Thymus (tissue), 11 donors: ENCODE measurements at regions not wholly inside any gene's neighbourhood (a gene's known extent, or its start where the extent isn't known, plus 50 kb on each side); places are given as distances from the start of the nearest gene placed in this dataset.

Experiments
- DNase-seq, 9 donors: peaks; one replicate each; pipeline ENCODE4 v3.0.0-alpha.2; 2013; ENCODE audit warnings: low spot score in 9 of 9, low read depth in 6 of 9, missing footprints in 1 of 9
- H3K27ac ChIP-seq, 2 donors: one replicate each; pipeline ENCODE4 v1.5.1; 2013; ENCODE audit warnings: control low read depth in 1 of 2, low read depth in 1 of 2, low read length in 1 of 2, mild to moderate bottlenecking in 1 of 2, moderate library complexity in 1 of 2
- H3K27me3 ChIP-seq, 2 donors: one replicate each; pipeline ENCODE4 v1.5.1; 2013; ENCODE audit warnings: low read length in 1 of 2; ENCODE audit not compliant: control insufficient read depth in 2 of 2, insufficient read depth in 1 of 2
- H3K36me3 ChIP-seq, 2 donors: one replicate each; pipeline ENCODE4 v1.5.1; 2013; ENCODE audit warnings: low read length in 1 of 2, mild to moderate bottlenecking in 1 of 2, moderate library complexity in 1 of 2; ENCODE audit not compliant: control insufficient read depth in 2 of 2, insufficient read depth in 2 of 2
- H3K4me1 ChIP-seq, 2 donors: one replicate each; pipeline ENCODE4 v1.5.1; 2013; ENCODE audit warnings: low read length in 2 of 2; ENCODE audit not compliant: control insufficient read depth in 2 of 2, insufficient read depth in 2 of 2
- H3K4me3 ChIP-seq, 2 donors: one replicate each; pipeline ENCODE4 v1.5.1; 2013; ENCODE audit warnings: low read length in 2 of 2, control low read depth in 1 of 2, mild to moderate bottlenecking in 1 of 2
- H3K9me3 ChIP-seq, 2 donors: one replicate each; pipeline ENCODE4 v1.5.1; 2013; ENCODE audit warnings: low read length in 1 of 2, mild to moderate bottlenecking in 1 of 2; ENCODE audit not compliant: control insufficient read depth in 2 of 2, insufficient read depth in 1 of 2
- WGBS: extraction: QIAGEN DNeasy Blood & Tissue Kit; methylation state at CpG from one replicate; pipeline ENCODE4 v1.1.7; 2013; 5-methylcytosine and 5-hydroxymethylcytosine counted together
- donor health status: healthy.

DNA sequence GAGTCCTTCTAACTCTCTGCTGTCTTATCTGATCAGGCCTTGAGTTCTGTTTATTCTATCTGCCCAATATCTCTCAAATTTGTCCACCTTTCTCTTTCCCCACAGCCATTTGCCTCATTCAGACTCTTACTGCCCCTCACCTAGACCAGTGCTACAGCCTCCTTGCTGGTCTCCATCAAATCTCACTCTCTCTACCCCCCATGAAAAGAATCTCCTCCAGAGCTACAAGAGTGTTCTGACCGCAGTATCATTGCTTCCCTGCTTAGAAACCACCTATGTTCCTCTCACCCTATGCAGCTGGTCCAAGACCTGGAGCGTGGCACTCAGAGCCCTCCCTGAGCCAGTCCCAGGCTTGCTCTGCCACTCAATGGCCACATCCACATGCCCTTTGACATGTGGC is 231.0 kb upstream of the JUN start:
- H3K36me3 ChIP-seq: no peaks in the 10 kb centered on the region
- no peak for DNase-seq
- no peaks in the 10 kb centered on the region for H3K9me3 ChIP-seq
- no peaks in the 10 kb centered on the region for H3K27me3 ChIP-seq
- H3K4me1 ChIP-seq: peaks cover 0 to 25% of the 10 kb centered on the region in 2 donors
- H3K4me3 ChIP-seq: no peak overlapping the region
- WGBS: 100% methylated on average over 2 of the region's 2 CpGs
- H3K27ac ChIP-seq: no peak overlapping the region

- no peaks in the 10 kb centered on the region for H3K36me3 ChIP-seq
- no peaks in the 10 kb centered on the region for H3K27me3 ChIP-seq
- H3K27ac ChIP-seq: peak overlapping the region in 1 of 2 donors; percentile 50
- no peak for DNase-seq
- WGBS: 76% methylated on average over 4 of the region's 4 CpGs
- H3K4me1 ChIP-seq: peaks cover 5 to 34% of the 10 kb centered on the region in 2 donors
- H3K9me3 ChIP-seq: no peaks in the 10 kb centered on the region
- no peak overlapping the region for H3K4me3 ChIP-seq
Measured at GRCh38 chr1:59015708-59016107, 231.9 kb upstream of the JUN start.

DNA sequence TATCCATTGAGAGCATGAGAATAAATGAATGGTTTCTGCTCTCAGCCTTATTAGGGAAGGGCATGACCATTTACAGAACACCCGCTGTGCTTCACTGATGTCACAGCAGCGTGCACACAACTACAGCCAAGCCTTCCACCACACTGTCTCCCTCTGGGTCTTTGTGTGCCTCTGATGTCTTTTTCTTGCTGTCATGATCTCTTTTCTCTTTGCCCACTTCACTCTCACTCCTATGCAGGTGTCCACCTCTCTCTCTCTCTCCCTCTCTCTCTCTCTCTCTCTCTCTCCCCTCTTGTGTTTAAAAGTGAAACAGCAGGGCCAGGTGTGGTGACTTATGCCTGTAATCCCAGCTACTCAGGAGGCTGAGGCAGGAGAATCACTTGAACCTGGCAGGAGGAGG is 232.5 kb upstream of the JUN start:
- DNase-seq: peak in 1 of 9 donors; percentile 31
- H3K36me3 ChIP-seq: no peaks in the 10 kb centered on the region
- H3K9me3 ChIP-seq: no peaks in the 10 kb centered on the region
- peak overlapping the region in 1 of 2 donors; percentile 50 for H3K27ac ChIP-seq
- H3K4me3 ChIP-seq: no peak overlapping the region
- H3K4me1 ChIP-seq: peaks cover 5 to 37% of the 10 kb centered on the region in 2 donors
- H3K27me3 ChIP-seq: no peaks in the 10 kb centered on the region
- 87% methylated on average over 2 of the region's 2 CpGs for WGBS

- Histone ChIP-seq H3K4me1 (peaks cover 5 to 37% of the 10 kb centered on the region in 2 donors), H3K27ac (no peak overlapping the region), H3K36me3 (no peaks in the 10 kb centered on the region), H3K27me3 (no peaks in the 10 kb centered on the region), H3K9me3 (no peaks in the 10 kb centered on the region), H3K4me3 (no peak overlapping the region)
- no peak for DNase-seq
- 82% methylated on average over 8 of the region's 8 CpGs for WGBS
Measured at GRCh38 chr1:59017501-59018231, 233.8 kb upstream of the JUN start.

- no peak for DNase-seq
- Histone ChIP-seq H3K27me3 (no peaks in the 10 kb centered on the region), H3K4me3 (no peak overlapping the region), H3K9me3 (no peaks in the 10 kb centered on the region), H3K36me3 (no peaks in the 10 kb centered on the region), H3K27ac (no peak overlapping the region), H3K4me1 (peaks cover 5 to 32% of the 10 kb centered on the region in 2 donors)
- WGBS: 90% methylated on average over 6 of the region's 6 CpGs
Measured at GRCh38 chr1:59018446-59018845, 234.6 kb upstream of the JUN start.

DNA sequence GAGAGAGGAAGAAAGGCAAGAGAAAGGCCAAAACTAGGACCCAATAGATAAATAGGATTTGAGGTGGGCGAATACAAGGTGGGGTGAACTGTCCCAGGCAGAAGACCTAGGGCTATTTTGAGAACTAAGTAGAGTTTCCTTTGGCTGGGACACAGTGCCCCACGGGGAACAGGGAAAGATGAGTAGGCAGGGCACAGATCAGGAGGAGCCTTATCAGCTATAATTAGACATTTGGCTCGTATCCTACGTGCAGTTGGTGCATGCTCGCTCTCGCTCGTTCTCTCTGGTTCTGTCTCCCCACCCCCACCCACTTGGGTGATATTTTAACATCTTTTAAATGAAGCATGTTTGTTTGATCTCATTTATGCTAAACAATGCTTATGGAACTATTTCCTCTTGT is 235.0 kb upstream of the JUN start:
- Histone ChIP-seq H3K9me3 (no peaks in the 10 kb centered on the region), H3K4me1 (peaks cover 5 to 31% of the 10 kb centered on the region in 2 donors), H3K4me3 (no peak overlapping the region), H3K27me3 (no peaks in the 10 kb centered on the region), H3K36me3 (no peaks in the 10 kb centered on the region), H3K27ac (no peak overlapping the region)
- DNase-seq: no peak
- 97% methylated on average over 7 of the region's 7 CpGs for WGBS

GRCh38 chr1:59020151-59020997 is 236.5 kb upstream of the JUN start:
- WGBS: 49% methylated on average over 2 of the region's 2 CpGs
- Histone ChIP-seq H3K27me3 (no peaks in the 10 kb centered on the region), H3K36me3 (no peaks in the 10 kb centered on the region), H3K27ac (peak overlapping the region; percentile 51 to 76), H3K4me1 (peaks cover 5 to 30% of the 10 kb centered on the region in 2 donors), H3K9me3 (no peaks in the 10 kb centered on the region), H3K4me3 (peak overlapping the region in 1 of 2 donors; percentile 18)
- DNase-seq: peak; percentile 26 to 84 (median 57)

DNA sequence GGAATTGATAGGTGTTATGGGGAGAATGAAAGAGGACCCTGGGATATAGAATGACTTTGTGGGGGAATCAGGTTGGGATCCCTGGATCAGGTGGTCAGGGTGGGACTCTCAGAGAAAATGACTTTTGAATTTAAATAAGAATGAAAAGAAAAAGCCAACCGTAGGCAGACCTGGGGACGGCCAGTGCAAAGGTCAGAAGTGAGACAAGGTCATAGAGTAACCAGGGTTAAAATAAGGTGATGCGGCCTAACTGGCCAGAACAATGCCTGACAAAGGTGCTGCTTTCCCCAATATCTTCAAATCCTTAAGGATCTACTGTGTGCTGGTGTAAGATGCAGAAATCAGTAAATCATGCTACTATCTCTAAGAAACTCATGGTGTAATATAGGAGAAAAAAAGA is 238.4 kb upstream of the JUN start:
- H3K27ac ChIP-seq: no peak overlapping the region
- H3K9me3 ChIP-seq: no peaks in the 10 kb centered on the region
- H3K36me3 ChIP-seq: no peaks in the 10 kb centered on the region
- DNase-seq: no peak
- 99% methylated on average over 3 of the region's 3 CpGs for WGBS
- no peak overlapping the region for H3K4me3 ChIP-seq
- H3K4me1 ChIP-seq: peaks cover 5 to 26% of the 10 kb centered on the region in 2 donors
- no peaks in the 10 kb centered on the region for H3K27me3 ChIP-seq

DNA sequence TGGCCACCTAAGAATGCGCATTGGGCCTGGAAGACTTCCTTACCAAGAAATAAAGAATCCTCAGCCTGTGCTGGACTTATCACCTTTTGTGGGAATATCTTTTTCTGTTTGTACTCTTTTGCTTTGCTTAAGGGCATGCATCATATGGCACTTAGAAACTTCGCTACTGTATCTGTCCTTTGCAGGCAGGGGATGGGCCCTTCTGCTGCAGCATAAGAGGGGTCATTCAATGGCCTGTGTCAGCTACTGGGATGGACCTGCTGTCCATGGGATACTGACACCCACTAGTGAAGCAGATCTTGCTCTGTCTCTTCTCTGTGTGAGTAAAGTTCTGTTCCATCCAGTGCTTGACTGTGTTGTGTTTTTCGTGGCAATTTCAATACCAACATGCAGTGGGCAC is 239.0 kb upstream of the JUN start:
- 99% methylated on average over 3 of the region's 3 CpGs for WGBS
- no peak overlapping the region for H3K4me3 ChIP-seq
- no peaks in the 10 kb centered on the region for H3K27me3 ChIP-seq
- peaks cover 5 to 32% of the 10 kb centered on the region in 2 donors for H3K4me1 ChIP-seq
- H3K9me3 ChIP-seq: no peaks in the 10 kb centered on the region
- no peak for DNase-seq
- no peak overlapping the region for H3K27ac ChIP-seq
- H3K36me3 ChIP-seq: no peaks in the 10 kb centered on the region
